Calu3 (cell line): ENCODE measurements at regions not wholly inside any gene's neighbourhood (a gene's known extent, or its start where the extent isn't known, plus 50 kb on each side); places are given as distances from the start of the nearest gene placed in this dataset.

Experiments used
- BruUV-seq: library from RNA; stranded (reverse); fragments of 400-500 nt; replicated peaks from 2 replicates; lab custom pipeline; 2021; lab: Mats Ljungman, UMichigan
- CTCF ChIA-PET: fragments of 300-600 bp; sonication (Branson Sonifier 250); formaldehyde crosslinking; loops from one replicate; lab custom pipeline; 2022; ENCODE audit warnings: antibody characterized with exemption; lab: Charles Lee
- DNase-seq: peaks from one replicate; pipeline ENCODE4 v3.0.0; 2022
- H3K27ac Mint-ChIP-seq: one replicate; pipeline ENCODE4 v1.8.0; 2022; ENCODE audit warnings: mixed read lengths; ENCODE audit not compliant: unreplicated experiment
- H3K27me3 Mint-ChIP-seq: one replicate; pipeline ENCODE4 v1.8.0; 2022; ENCODE audit warnings: mixed read lengths; ENCODE audit not compliant: unreplicated experiment
- H3K36me3 Mint-ChIP-seq: one replicate; pipeline ENCODE4 v1.8.0; 2022; ENCODE audit warnings: mild to moderate bottlenecking, moderate library complexity, mixed read lengths; ENCODE audit not compliant: insufficient read depth, unreplicated experiment
- H3K4me1 Mint-ChIP-seq: one replicate; pipeline ENCODE4 v1.8.0; 2022; ENCODE audit warnings: mild to moderate bottlenecking, low read depth, mixed read lengths; ENCODE audit not compliant: unreplicated experiment
- H3K4me3 Mint-ChIP-seq: one replicate; pipeline ENCODE4 v1.8.0; 2022; ENCODE audit warnings: mild to moderate bottlenecking, low read depth, moderate library complexity, mixed read lengths; ENCODE audit not compliant: unreplicated experiment
- H3K9me3 Mint-ChIP-seq: one replicate; pipeline ENCODE4 v1.8.0; 2022; ENCODE audit warnings: low read depth, mixed read lengths; ENCODE audit not compliant: unreplicated experiment
- intact Hi-C: fragments of 100-400 bp; cut with micrococcal nuclease; formaldehyde crosslinking; loops from one replicate; pipeline ENCODE4 v1.10.0; 2022; ENCODE audit not compliant: unreplicated experiment
- TF ChIP-seq, protein P1 (sequence below): fragments of 200-600 bp; IDR thresholded peaks from one replicate; pipeline ENCODE4 v1.8.0; 2022; ENCODE audit warnings: antibody characterized with exemption; ENCODE audit not compliant: unreplicated experiment

DNA sequence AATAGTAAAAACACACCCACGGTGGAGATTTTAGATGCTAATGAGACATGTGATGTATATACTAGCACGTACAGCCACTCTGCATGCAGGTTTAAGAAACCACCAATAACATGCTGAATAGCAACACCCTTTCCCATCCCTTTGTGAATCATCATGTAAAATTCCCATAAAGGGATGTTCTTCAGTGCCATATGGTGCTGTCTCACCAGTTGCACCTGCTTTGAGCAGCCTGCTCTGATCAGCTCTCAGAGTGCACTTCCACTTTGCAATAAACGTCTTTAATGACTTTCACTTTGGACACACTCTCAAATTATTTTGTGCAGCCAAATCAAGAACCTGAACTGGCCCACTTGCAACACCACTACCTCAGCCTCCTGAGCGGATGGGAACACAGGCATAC is 615.0 kb downstream of the ANKRD7 start:
- Mint-ChIP-seq H3K4me3 (no peak overlapping the region), H3K27me3 (no peaks in the 10 kb centered on the region), H3K9me3 (peaks cover 2% of the 10 kb centered on the region), H3K4me1 (no peaks in the 10 kb centered on the region), H3K36me3 (no peaks in the 10 kb centered on the region), H3K27ac (no peak overlapping the region)
- CTCF ChIA-PET: no interaction called here
- DNase-seq: no peak
- TF ChIP-seq, protein P1, sequence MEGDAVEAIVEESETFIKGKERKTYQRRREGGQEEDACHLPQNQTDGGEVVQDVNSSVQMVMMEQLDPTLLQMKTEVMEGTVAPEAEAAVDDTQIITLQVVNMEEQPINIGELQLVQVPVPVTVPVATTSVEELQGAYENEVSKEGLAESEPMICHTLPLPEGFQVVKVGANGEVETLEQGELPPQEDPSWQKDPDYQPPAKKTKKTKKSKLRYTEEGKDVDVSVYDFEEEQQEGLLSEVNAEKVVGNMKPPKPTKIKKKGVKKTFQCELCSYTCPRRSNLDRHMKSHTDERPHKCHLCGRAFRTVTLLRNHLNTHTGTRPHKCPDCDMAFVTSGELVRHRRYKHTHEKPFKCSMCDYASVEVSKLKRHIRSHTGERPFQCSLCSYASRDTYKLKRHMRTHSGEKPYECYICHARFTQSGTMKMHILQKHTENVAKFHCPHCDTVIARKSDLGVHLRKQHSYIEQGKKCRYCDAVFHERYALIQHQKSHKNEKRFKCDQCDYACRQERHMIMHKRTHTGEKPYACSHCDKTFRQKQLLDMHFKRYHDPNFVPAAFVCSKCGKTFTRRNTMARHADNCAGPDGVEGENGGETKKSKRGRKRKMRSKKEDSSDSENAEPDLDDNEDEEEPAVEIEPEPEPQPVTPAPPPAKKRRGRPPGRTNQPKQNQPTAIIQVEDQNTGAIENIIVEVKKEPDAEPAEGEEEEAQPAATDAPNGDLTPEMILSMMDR: no peak
- intact Hi-C loops: no loop called here
- BruUV-seq: no TSS peak

DNA sequence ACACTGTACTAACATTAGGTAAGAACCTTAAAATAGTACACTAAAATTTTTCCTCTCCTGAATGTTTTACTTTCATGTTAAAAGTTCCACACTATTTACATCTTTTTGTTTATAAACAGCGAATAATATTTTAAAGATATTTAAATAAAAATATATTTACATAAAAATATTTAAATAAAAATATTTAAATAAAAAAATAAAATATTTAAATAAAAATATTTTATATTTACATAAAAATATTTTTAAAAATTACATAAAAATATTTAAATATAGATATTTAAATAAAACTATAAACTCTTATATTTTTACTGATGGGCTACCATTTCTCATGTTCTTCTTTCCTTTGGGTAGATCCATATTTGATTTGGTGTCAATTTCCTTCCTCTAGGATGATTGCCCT is 619.0 kb downstream of the ANKRD7 start:
- TF ChIP-seq, protein P1: no peak
- Mint-ChIP-seq H3K27ac (no peak overlapping the region), H3K36me3 (no peaks in the 10 kb centered on the region), H3K27me3 (no peaks in the 10 kb centered on the region), H3K9me3 (no peaks in the 10 kb centered on the region), H3K4me1 (no peaks in the 10 kb centered on the region), H3K4me3 (no peak overlapping the region)
- intact Hi-C loops: no loop called here
- CTCF ChIA-PET: no interaction called here
- BruUV-seq: no TSS peak
- DNase-seq: no peak

DNA sequence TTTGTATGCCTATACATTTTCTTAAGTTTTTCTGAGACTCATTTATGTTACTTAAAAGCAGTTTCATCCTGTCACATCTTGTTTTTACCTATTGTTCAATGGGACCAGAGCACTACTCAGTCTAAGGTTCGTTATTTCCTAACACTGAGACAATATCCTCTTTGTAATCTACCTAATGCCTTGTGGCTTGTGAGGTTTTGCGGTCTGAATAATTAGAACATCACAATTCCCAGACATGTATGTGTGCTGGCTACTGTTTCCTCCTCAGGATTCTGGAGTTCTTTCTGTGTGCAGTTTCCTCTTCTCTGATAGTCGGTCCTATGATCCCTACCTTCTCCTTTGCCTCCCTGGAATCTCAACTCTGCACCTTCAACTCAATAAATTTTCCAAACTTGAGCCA is 620.2 kb downstream of the ANKRD7 start:
- no peaks in the 10 kb centered on the region for H3K27me3 Mint-ChIP-seq
- TF ChIP-seq, protein P1: no peak
- peak; percentile 18 for DNase-seq
- CTCF ChIA-PET: no interaction called here
- no peak overlapping the region for H3K27ac Mint-ChIP-seq
- no TSS peak for BruUV-seq
- H3K9me3 Mint-ChIP-seq: no peaks in the 10 kb centered on the region
- no peak overlapping the region for H3K4me3 Mint-ChIP-seq
- intact Hi-C loops: no loop called here
- no peaks in the 10 kb centered on the region for H3K36me3 Mint-ChIP-seq
- no peaks in the 10 kb centered on the region for H3K4me1 Mint-ChIP-seq

DNA sequence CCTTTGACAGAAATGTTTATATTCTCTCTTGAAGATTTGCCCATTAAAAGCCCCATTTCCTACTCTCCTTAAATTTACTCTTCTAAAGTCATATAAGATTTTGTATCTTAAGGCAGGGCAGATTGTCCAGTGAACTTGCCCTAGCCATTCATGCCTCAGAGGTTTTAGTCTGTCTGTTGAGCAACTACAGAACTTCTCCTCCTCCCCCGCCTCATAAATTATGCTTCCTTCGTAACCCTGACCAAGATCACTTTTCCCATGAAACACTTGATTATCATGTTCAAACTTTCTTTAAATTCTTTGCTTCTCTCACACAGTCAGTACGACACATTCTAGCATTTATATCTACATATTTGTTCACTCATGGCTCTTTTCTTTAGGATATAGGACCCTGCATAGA is 621.3 kb downstream of the ANKRD7 start:
- DNase-seq: no peak
- TF ChIP-seq, protein P1: no peak
- CTCF ChIA-PET: interaction anchor here (0.6 kb wide), 1 partner anchor 71 kb away, joined by 3 read pairs; no protein-coding TSS in a partner anchor
- no peak overlapping the region for H3K4me3 Mint-ChIP-seq
- intact Hi-C loops: no loop called here
- no peaks in the 10 kb centered on the region for H3K4me1 Mint-ChIP-seq
- no peaks in the 10 kb centered on the region for H3K27me3 Mint-ChIP-seq
- BruUV-seq: no TSS peak
- no peak overlapping the region for H3K27ac Mint-ChIP-seq
- H3K9me3 Mint-ChIP-seq: no peaks in the 10 kb centered on the region
- no peaks in the 10 kb centered on the region for H3K36me3 Mint-ChIP-seq

DNA sequence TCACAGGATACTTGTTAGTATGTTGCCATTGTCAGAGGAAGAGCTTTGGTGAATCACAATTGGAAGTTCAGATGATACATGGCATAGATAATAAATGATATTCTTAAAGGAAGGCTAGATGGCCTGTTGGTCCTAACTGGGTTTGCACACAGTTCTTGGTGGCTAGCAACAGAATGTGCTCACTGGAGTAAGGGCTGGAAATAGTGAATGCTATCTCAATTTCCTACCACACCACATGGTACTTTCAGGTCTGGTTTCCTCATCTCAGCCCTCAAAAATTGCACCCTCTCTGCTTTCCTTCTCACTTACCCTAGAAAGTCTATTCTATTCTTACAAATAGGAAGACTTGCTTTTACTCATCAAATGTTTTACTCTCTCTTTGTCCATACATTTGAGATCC is 622.5 kb downstream of the ANKRD7 start:
- Mint-ChIP-seq H3K27me3 (no peaks in the 10 kb centered on the region), H3K4me3 (no peak overlapping the region), H3K27ac (no peak overlapping the region), H3K4me1 (no peaks in the 10 kb centered on the region), H3K36me3 (no peaks in the 10 kb centered on the region), H3K9me3 (no peaks in the 10 kb centered on the region)
- DNase-seq: no peak
- intact Hi-C loops: no loop called here
- TF ChIP-seq, protein P1: no peak
- CTCF ChIA-PET: no interaction called here
- BruUV-seq: no TSS peak
